Activated T-cell treated with anti-CD3 and anti-CD28 coated beads for 4 hours (primary cell): ENCODE measurements at regions not wholly inside any gene's neighbourhood (a gene's known extent, or its start where the extent isn't known, plus 50 kb on each side); places are given as distances from the start of the nearest gene placed in this dataset.
"Not testable (repeated sequence)": the region's sequence is repeated elsewhere in the genome, so short reads cannot be mapped to it uniquely, and the experiment has no call there.

Experiments
- DNase-seq: peaks from one replicate; pipeline ENCODE4 v3.0.0-alpha.2; 2020

GRCh38 chr13:44651724-44652123, 75.6 kb upstream of the TSC22D1 start:
- DNase-seq, result no peak

- no peak for DNase-seq
Measured at GRCh38 chr13:44651209-44651608, 75.1 kb upstream of the TSC22D1 start.

GRCh38 chr13:44649834-44650233, 73.7 kb upstream of the TSC22D1 start:
- no peak for DNase-seq

DNA sequence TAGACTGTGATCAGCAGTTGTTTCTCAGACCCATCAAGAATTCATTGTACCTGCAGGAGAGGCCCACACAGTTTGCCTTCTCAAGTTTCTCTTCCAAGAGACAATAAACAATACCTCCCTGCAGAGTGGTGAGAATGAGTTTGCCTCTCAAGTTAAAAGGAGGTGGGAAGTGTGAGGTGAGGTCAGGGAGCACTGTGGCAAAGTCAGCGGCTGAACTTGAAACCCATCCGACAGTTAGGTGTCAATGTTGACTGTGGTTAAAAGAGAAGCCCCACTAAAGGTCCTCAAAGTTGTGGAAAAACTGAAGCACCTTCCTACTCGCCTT, 72.9 kb upstream of the TSC22D1 start:
- no peak for DNase-seq

DNA sequence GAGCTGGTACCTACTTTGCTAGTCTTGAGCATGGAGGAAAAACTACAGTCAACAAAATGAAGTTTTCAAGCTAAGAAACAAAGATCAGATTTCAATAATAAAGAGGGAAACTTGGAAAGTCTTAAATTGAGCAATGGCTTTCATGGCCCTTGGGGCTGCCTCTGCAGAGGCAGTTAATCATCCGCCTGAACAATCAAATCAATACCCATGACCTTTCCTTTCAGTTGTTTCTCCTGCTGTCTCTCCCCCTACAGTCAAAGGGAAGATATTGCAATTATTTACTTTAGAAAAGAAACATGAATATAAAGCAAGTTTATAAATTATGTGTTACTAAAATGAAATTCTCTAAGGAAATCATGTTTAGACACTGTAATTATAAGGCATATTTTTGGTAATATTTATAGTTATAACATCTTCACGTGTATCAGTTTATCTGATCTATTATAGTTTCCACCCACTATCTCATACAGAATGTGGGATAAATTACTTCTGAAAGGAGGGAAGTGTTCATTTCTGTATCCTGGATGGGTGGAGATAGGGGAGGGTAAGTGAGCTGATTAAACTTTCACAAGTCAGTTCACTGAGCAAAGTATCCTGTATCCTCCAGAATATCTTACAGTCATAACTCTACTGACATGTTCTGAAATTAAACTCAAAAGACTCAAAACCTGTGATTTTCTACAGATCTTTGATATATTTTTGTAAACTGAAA, 72.4 kb upstream of the TSC22D1 start:
- no peak for DNase-seq

GRCh38 chr13:44647560-44647959, 71.4 kb upstream of the TSC22D1 start:
- DNase-seq, result not testable (repeated sequence)

DNA sequence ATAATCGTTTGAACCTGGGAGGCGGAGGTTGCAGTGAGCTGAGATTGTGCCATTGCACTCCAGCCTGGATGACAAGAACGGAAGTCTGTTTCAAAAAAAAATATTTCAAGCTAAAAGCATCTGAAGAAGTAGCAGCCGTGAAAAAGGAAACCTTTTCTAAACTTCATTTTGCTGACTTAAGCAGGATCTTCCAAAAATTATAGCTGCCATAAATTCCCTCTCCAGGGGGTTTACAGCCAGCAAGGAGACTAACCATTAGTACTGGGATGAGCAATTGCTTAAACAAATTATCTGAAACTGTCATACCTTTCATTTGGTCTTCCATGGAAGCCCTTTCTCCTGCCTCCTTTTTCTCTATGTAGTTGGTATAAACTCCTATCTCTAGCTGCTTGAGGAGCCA, 69.9 kb upstream of the TSC22D1 start:
- no peak for DNase-seq

- DNase-seq, result no peak
Measured at GRCh38 chr13:44643256-44643655, 67.1 kb upstream of the TSC22D1 start.

- no peak for DNase-seq
Measured at GRCh38 chr13:44637581-44637980, 61.5 kb upstream of the TSC22D1 start.

- DNase-seq, result no peak
Measured at GRCh38 chr13:44629465-44630183, 53.5 kb upstream of the TSC22D1 start.

DNA sequence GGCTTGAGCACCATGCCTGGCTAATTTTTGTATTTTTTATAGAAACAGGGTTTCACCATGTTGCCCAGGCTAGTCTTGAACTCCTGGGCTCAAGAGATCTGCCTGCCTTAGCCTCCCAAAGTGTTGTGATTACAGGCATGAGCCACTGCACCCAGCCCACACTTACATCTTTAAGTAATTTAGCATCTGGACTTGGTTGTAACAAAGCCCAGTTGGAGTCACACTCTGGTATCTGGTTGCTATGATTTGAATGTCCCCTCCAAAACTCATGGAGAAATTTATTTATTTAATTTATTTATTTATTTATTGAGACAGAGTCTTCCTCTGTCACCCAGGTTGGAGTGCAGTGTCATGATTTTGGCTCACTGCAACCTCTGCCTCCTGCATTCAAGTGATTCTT, 52.7 kb upstream of the TSC22D1 start:
- not testable (repeated sequence) for DNase-seq

- DNase-seq, result no peak
Measured at GRCh38 chr13:44627441-44627840, 51.3 kb upstream of the TSC22D1 start.

DNA sequence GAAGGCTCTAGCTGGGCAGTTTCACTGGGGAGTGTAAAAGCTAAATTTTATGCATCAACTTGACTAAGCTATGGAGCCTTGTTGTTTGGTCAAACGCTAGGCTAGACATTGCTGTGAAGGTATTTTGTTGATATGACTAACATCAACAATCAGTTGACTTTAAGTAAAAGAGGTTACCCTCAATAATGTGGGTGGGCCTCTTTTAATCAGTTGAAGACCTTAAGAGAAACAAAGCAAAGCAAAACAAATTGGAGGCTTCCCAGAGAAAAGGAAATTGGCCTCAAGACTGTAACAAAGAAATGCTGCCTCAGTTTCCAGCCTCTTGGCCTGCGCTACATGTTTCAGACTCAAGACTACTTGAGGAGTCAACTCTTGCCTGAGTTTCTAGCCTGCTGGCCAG, 50.0 kb upstream of the TSC22D1 start:
- DNase-seq, result no peak
